H1 (cell line): ENCODE measurements at regions not wholly inside any gene's neighbourhood (a gene's known extent, or its start where the extent isn't known, plus 50 kb on each side); places are given as distances from the start of the nearest gene placed in this dataset.

Experiments
- TAF7 ChIP-seq: optimal IDR thresholded peaks from 2 replicates; pipeline ENCODE3; 2011; ENCODE audit warnings: low read depth, mild to moderate bottlenecking, inconsistent platforms, low read length, moderate library complexity, borderline replicate concordance

DNA sequence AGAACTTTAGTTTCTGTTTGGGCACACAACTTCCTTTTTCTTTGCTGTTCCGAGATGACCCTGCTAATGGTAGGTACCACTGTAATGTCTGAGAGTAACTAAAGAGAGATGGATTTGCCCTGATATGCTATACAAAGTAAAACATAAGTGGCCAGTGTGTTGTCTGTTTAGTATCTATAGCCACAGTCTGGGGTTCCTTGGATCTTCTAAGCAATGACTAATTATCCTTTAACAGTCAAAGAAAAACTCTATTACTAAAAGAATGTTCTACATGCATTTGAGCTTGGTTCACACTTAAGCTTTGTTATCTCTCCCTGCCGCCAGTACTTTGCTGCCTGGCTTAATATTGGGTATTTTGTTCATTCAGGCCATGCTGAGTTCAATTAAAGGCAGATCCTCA, 1051.9 kb upstream of the FLRT2 start (continued):
- TF ChIP-seq TAF7 = no peak
